NCI-H748 (cell line): ENCODE measurements at regions not wholly inside any gene's neighbourhood (a gene's known extent, or its start where the extent isn't known, plus 50 kb on each side); places are given as distances from the start of the nearest gene placed in this dataset.

Experiments
- DNase-seq: peaks from one replicate; lab custom pipeline; 2025; ENCODE audit not compliant: unreplicated experiment; lab: John Stamatoyannopoulos, UW

- no peak for DNase-seq
These were observed 528.3 kb downstream of the CMPK2 start for GRCh38 chr2:6337472-6337820.

DNA sequence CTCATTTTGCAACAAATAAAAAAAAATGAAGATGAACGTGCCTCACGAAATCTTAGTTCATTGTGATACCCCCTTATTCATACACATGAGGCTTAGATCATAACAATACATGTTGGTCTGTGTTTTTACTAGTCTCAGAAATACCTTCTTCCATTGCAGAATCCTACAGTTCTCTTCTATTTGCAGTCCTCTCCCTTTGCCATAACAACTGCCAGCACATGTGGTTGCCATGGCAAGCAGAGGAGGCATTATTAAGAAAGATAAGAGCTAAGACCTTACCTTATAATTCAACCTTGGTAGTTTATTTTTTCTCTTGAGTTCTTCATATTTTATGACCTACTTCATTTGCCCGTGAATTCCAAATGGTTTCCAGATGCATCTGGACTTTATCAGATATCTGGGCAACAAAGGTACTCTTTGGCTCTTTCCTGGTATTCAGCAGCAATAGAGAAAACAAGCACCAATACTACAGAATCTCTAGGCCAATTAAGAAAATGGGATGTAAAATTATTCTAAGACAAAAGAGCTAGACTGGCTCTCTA, 524.0 kb downstream of the CMPK2 start:
- peak; percentile 3 for DNase-seq

- DNase-seq = no peak
These were observed 523.3 kb downstream of the CMPK2 start for GRCh38 chr2:6342273-6342920.

DNA sequence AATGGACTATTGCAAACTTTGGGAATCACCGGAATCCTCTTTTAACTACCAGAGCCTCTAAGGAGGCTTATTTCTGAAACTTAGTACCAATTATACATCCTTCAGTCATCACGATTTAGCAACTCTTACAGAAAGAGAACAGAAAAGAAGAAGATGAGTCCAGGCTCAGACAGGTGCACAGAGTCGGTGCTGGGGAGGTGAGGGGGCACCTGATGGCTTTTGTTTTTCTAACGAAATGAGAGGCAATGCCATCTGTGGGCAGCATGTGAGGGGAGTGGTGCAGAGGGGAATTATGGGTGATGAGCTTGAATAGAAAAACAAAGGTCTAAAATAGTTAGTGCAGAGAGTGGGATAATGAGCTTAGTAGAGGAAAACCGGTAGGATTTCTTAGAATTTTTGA, 522.6 kb downstream of the CMPK2 start:
- DNase-seq = no peak

DNA sequence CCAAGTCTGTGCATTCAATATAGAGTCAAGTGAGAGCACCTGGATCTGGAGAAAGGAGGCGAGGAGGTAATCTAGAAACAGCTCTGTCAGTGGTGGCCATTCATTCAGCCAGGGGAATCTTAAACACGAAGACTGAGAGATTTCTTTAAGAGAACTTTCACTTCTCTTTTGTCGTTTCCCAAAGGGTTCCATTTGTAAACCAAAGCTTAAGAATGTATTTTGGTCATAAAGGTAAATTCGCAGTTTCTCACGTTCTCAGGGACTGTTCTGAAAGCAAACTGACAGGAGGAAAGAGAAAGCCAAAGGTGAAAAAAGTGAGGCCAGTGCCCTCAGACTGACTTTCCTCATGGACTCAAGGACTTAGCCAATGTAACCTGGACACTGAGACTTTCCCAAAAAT, 513.5 kb downstream of the CMPK2 start:
- DNase-seq = no peak

DNA sequence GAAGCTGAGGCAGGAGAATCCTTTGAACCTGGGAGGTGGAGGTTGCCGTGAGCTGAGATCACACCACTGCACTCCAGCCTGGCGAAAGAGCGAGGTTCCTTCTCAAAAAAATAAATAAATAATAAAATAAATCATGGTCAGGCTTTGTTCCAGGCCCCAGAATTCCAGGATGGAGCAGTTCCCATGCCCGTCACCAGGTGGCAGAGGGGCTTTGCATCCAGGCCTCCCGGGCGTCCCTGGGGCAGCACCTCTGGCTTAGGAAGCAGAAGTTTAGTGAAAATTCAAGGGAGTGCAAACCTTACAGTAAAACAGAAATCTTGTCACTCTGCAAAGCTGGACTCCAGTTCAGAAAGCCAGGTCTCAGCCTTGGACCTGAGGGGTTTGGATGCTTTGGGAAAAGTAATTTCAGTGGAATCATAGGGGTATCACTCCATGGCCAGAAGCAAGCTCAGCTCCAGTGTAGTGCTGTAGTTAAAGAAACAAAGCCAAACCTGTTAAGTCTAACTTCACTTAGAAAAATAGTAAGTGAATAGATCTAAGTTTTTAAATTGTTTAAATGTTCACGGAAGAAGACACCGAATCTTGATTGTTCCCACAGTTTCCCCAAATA, 512.7 kb downstream of the CMPK2 start:
- peak; percentile 58 for DNase-seq

GRCh38 chr2:6353669-6354068, 512.0 kb downstream of the CMPK2 start:
- DNase-seq = no peak

- DNase-seq = no peak
These were observed 511.2 kb downstream of the CMPK2 start for GRCh38 chr2:6354546-6354945.

- DNase-seq = no peak
These were observed 509.6 kb downstream of the CMPK2 start for GRCh38 chr2:6355886-6356761.

- DNase-seq = no peak
These were observed 507.2 kb downstream of the CMPK2 start for GRCh38 chr2:6358546-6358945.

GRCh38 chr2:6358985-6359384, 506.7 kb downstream of the CMPK2 start:
- DNase-seq = no peak

GRCh38 chr2:6359964-6360363, 505.7 kb downstream of the CMPK2 start:
- DNase-seq = no peak

GRCh38 chr2:6362671-6363450, 502.8 kb downstream of the CMPK2 start:
- DNase-seq = no peak

- no peak for DNase-seq
These were observed 497.4 kb downstream of the CMPK2 start for GRCh38 chr2:6368281-6368680.

DNA sequence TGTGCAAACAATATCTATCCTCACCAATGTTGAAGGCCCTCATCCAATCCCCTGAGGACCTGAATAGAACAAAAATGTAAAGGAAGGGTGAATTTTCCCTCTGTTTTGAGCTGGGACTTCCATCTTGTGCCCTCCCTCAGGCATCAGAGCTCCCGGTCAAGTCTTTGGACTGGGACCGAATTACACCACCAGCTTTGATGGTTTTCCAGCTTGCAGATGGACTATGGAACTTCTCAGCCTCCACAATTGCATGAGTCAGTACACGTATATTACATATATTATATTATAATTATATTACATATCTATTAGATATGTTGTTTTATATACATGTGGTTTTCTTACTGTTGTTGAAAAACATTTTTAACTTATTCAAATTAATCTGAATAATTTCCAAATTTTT, 496.4 kb downstream of the CMPK2 start:
- no peak for DNase-seq

DNA sequence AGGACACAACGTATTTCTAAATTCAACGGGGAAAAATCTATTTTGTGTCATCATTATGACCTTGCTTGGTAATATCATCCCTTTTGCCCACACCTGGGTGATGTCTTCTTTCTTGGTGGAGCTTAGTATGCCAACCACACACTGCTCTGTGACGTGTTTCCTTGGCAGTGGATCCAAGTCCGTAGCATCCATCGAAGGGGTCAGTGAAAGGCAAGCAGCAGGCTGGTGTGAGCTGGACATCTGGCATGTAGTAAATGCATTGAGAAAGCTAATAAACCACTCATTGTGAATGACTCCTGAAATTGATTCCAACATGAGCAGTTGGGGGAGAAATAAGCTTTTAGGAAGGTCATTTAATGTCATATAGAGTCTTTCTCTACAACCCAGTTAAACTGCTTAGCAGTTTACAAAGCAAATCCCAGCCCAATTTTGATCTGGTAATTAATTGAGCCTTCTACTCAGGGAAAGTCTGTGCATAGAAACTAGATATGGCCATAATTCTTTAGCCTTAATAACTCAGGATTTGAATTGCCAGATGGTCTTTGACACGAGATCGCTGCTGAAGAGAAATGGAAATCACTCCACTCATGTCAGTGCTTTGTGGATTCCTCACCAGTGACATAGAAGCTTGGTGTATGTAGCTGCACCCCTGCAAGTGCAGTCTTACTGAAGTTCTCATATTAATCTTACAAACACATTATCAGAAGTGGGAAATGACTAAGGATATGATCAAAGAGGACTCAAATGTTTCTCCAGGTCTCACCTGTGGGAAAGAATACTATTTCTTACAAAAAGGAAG, 494.8 kb downstream of the CMPK2 start:
- DNase-seq = no peak

DNA sequence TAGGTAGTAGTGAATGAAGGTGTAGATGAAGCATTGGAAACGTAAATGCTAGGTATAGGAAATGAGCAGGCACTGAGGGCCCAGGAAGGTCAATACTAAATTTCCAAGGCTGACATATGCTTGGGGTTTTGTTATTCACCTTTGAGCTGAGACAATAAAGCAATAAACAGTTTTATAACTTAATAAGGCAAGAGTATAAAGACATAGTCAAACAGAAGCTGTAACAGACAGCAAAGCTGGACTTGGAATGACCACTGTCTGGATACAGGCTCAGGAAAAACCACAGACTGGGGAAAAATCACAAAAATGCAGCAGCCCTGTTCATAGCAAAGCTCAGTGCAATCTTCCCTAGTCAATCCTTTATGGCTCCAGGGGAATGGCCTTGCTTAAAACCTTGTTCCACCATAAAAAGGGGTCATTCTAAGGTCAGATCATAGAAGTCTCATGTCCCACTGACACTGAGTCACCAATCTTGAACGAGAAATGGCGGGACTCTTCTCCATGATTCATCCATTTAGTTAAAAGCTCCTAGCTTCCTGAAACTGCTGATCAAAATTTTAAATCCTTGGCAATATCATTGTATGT, 493.3 kb downstream of the CMPK2 start:
- DNase-seq = no peak

DNA sequence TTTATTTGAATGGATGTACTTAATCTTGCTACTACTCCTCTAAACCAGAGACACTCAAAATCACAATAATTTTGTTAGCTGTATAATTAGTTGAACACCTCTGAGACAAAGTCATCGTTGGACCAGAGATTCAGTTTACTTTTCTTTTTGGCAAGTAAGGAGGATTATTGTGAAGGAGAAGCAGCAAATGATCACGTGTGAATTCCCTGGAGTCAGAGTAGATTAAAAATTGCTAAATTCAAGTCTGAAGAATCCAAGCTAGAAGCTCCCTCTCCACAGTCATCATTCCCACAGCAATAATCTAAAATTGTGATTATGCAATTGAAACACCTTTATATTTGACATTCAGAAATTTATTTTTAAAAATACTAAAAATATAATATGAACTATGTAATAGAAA, 484.4 kb downstream of the CMPK2 start:
- no peak for DNase-seq

DNA sequence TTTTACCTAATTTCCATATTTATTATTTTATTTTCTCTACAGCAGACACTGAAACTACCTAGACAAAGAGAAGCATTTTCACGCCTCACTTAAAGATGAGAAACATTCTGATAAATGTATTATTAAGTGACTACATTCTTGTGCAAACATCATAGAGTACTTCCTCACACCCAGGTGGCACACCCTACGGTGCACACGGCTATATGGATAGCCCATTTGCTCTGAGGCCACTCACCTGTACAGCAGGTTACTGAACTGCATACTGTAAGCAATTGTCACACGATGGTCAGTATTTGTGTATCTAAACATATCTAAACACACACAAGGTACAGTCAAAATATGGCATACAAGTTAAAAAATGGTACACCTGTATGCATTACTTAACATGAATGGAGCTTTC, 481.4 kb downstream of the CMPK2 start:
- peak; percentile 46 for DNase-seq

- DNase-seq = no peak
These were observed 473.4 kb downstream of the CMPK2 start for GRCh38 chr2:6392354-6392753.
